Middle frontal gyrus (tissue), 1 donor: ENCODE measurements at regions not wholly inside any gene's neighbourhood (a gene's known extent, or its start where the extent isn't known, plus 50 kb on each side); places are given as distances from the start of the nearest gene placed in this dataset.
"Not testable (repeated sequence)": the region's sequence is repeated elsewhere in the genome, so short reads cannot be mapped to it uniquely, and the experiment has no call there.

ENCODE experiments used
- DNase-seq: peaks from one replicate; pipeline ENCODE4 v3.0.0-alpha.2; 2015; ENCODE audit warnings: low spot score; ENCODE audit errors: extremely low spot score

DNA sequence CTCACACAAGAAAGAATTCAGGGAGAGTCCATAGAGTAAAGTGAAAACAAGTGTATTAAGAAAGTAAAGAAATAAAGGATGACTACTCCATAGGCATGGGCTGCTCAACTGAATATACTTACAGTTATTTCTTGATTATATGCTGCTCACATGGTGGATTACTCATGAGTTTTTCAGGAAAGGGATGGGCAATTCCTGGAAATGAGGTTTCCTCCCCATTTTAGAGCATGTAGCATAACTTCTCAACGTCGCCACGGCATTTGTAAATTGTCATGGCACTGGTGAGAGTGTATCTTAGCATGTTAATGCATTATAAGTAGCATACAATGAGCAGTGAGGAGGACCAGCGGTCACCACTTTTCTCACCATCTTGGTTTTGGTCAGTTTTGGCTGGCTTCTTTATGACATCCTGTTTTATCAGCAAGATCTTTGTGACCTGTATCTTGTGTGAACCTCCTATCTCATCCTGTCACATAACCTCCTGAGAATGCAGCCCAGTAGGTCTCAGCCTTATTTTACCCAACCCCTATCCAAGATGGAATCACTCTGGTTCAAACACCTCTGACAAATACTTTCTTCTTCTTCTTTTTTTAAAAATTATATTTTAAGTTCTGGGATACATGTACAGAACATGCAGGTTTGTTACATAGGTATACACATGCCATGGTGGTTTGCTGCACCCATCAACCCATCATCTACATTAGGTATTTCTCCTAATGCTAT lies 849.7 kb downstream of the TBL1XR1 start:
- DNase-seq = no peak

DNA sequence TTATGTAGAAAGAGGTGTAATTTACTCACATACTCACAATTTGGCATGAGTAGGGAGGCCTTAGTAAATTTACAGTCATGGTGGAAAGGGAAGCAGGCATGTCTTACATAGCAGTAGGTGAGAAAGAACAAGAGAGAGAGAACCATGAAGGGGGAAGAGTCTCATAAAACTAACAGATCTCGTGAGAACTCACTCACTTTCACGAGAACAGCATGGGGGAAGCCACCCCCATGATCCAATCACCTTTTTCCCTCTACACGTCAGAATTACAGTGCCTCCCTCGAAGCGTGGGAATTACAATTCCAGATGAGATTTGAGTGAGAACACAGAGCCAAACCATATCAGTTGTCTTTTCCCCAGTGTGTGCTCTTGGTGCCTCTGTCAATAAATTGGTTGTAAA lies 855.3 kb downstream of the TBL1XR1 start:
- no peak for DNase-seq

DNA sequence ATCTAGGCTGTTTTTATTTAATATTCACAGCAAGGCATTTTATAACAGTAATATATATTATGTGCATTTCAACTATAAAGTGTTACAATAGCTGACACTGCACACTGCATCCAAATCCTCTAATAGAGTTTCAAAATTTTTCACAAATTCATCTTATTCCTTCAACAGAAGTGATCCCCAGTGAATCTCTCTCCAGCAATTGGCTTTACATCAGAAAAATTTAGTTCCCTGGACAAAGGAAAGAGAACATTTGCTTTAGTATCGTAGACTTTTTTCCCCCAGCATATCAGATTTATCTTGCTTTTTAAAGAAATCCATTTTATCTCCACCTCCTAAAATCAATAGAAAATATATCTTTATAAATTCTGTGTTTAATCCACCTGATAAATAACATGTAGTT lies 868.6 kb downstream of the TBL1XR1 start:
- no peak for DNase-seq

DNA sequence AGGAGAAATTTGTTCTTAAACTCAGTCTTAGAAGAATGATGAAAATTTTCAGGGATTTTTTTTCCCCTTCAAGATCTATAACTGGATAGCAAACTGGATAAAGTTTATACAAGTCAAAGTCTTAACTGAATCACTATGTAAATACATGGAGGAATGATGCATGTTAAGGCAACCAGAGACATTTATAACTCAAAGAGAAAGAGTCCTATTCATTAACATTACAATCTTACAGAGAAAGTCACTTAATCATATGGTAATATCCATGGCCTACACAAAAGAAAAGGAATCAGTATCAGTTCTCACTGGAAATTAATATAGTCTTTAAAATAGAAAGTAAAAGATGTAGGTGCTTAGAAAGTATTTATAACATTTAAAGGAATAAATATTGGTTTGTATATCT lies 869.1 kb downstream of the TBL1XR1 start:
- no peak for DNase-seq

DNA sequence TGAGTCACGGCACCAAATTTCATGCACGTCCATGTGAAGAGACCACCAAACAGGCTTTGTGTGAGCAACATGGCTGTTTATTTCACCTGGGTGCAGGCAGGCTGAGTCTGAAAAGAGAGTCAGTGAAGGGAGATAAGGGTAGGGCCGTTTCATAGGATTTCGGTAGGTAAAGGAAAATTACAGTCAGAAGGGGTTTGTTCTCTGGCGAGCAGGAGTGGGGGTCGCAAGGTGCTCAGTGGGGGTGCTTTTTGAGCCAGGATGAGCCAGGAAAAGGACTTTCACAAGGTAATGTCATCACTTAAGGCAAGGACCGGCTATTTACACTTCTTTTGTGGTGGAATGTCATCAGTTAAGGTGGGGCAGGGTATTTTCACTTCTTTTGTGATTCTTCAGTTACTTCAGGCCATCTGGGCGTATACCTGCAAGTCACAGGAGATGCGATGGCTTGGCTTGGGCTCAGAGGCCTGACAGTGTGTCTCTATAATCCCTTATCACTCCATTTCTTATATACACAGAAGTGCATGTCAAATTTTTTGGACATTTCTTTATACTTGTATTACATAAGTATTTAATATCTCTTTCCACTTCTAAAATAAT lies 870.3 kb downstream of the TBL1XR1 start:
- not testable (repeated sequence) for DNase-seq

DNA sequence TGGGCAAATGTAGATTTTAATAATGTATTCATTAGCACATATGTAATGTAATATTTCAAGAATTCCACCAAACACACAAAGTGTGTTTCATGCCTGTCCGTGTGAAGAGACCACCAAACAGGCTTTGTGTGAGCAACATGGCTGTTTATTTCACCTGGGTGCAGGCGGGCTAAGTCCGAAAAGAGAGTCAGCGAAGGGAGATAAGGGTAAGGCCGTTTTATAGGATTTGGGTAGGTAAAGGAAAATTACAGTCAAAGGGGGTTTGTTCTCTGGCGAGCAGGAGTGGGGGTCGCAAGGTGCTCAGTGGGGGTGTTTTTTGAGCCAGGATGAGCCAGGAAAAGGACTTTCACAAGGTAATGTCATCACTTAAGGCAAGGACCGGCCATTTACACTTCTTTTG lies 875.8 kb downstream of the TBL1XR1 start:
- DNase-seq = not testable (repeated sequence)

DNA sequence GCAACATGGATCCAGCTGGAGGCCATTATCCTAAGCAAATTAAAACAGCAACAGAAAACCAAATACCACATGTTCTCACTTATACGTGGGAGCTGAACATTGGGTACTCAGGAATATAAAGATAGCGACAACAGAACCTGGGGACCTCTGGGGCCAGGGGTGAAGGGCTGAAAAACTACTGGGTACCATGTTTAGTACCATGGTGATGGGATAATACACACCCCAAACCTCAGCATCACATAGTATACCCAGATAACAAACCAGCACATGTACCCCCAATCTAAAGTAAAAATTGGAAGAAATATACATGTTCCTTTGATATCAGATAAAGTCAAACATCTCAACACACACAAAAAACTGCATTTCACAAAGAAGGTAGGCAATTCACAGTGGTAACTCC lies 876.2 kb downstream of the TBL1XR1 start:
- no peak for DNase-seq

DNA sequence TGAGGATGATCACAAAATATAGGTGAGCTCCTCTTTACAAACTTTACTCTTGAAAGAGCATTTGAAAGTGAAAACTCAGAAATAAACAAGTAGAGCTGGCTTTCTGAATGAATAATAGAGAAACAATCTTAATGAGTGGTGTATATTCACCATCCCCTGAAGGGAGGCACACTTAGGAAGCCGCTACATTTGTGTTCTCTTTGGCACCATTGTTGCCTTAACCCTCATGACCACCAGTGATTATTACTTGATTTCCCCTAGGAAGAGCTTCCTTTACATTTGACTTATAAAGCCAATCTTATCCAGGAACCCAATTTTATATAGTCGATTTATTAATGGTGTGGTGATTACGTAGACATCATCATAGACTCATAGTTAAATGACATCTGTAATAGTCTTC lies 883.9 kb downstream of the TBL1XR1 start:
- DNase-seq = no peak

DNA sequence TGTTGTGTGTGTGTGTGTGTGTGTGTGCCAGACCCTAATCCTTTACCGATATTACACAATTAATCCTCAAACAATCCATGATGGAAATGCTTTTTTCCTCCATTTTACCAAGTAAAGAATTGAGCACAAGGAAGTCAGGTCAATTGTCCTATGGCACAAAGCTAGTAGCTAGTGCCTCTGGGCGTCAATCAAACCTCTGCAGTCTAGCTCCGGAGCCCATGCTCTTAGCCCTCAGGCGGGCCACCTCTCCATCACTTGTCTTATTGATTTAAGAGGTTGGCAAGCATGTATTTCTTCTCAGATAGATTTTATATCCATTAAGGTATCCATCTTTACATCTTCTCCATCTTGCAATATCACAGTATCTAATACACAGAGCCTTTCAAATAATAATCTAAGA lies 886.6 kb downstream of the TBL1XR1 start:
- no peak for DNase-seq

DNA sequence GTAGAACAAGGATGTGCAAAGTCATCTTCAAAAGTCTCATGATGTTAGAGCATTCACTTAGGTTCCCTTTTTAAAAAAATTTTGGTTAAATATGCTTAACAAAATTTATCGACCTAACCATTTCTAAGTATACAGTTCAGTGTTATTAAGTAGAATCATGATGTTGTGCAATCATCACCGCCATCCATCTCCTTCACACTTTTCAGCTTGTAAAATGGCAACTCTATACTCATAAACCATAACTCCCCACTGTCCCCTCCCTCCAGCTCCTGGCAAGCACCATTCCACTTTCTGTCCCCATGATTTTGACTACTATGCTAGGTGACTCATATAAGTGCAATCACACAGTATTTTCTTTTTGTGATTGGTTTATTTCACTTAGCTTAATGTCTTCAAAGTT lies 895.0 kb downstream of the TBL1XR1 start:
- DNase-seq = no peak

DNA sequence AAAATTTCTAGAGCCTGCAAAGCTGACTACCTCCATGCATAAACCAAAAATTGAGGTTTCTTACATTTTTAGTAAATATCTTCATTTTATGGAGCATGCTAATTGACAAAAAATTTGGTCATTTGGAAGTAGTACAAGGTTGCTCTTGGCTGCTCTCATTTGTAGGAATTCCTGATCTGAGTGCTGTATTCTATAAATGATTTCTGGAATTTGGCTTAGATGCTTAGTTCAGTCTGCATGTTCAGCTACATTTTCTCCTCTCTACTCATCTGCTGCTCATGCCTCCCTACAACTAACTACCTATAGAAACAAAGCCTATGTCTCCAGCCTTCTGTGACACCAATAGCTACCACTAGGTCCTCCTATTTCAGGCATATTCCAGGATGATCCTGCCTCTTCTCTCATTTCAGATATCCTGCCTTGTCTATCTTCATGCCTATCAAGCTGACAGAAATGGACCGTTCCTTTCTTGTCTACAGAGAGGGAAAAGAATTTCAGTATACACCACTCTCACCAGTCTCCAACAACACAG lies 901.1 kb downstream of the TBL1XR1 start:
- DNase-seq = no peak

DNA sequence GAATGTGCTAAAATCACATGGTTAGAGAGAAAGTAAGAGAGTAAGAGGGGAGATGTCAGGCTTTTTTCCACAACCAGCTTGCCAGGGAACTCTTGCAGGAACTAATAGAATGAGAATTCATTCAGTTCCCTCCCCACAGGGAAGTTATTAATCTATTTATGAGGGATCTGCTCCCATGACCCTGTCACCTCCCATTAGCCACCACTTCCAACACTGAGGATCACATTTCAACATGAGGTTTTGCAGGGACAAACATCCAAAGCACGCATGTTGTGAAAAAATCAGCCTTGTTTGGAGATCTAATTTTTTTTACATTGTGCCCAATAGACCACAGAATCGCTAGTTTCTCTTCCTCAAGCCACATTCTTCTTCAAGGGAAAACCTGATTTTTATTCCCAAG lies 904.0 kb downstream of the TBL1XR1 start:
- no peak for DNase-seq

DNA sequence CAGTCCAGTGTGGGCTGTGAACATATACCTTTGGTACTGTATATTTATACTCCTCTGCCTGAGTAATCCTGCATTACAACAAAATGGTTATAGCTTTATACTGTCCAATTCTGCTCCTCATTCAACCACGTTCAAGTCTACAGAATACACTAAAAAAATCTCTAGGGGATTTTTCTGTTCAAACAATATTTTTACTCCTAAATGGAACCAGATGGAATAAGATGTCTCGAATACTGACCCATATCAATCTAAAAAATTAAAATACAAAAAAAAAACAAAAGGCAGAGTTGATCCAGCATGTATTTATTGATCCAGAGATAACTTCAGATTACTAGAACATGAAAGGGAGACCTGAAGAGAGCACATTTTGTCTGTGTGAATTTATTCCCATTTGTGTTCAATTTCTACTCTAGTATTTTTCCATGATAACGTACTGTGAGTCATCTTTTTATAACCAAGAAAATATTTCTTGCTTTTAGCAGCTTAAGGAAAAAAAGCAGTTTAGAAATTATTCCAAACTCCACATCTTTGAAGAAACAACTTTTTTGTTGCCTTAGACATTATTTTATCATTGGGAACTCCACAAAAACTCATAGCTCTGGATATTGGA lies 910.7 kb downstream of the TBL1XR1 start:
- DNase-seq = no peak

DNA sequence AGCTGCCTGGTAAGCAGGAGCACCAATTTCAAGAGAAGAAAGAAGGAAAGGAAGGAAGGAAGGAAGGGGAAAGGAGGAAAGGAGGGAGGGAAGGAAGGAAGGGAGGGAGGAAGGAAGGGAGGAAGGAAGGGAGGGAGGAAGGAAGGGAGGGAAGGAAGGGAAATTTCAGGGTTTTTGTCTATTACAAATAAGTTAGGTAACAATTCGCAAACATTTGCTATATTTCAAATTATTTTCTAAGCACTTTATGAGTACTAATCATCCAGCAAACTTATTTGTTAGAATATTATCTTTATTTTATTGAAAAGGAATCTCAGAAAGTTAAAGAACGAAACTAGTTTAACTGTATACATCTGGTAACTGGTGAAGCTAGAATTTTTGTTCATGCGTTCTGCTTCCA lies 921.7 kb downstream of the TBL1XR1 start:
- DNase-seq = no peak

DNA sequence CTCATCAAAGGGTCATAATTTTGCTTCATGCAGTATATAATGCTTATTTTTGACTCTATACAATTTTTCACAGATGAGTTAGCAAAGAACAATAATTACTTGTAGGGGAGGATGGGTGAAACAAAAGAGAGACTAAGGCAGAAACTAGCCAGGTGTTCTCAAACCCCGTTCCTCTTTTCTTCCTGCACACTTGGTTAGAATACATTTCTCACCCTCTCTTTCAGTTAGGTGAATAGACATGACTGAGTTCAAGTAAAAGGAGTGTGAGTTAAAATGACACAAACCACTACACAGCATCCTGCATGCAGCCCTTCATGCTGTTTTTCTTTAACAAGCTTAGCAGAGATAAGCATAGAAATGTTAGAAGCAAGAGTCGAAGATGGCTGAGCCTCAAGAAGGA lies 922.2 kb downstream of the TBL1XR1 start:
- DNase-seq = no peak

DNA sequence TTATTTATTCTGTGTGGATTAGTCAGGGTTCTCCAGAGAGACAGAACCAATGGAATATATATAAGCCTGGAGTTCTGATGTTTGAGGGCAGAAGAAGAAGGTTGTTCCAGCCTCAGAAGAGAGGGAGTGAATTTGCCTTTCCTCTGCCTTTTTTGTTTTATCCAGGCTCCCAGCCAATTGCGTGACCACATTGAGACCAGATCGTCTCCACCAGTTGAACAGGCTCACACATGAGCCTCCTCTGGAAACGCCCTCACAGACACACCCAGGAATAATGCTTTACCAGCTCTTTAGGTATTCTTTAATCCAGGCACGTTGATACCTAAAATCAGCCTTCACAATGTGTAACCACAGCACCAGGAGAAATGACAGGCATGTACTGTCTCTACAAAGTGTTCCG lies 923.1 kb downstream of the TBL1XR1 start:
- no peak for DNase-seq

DNA sequence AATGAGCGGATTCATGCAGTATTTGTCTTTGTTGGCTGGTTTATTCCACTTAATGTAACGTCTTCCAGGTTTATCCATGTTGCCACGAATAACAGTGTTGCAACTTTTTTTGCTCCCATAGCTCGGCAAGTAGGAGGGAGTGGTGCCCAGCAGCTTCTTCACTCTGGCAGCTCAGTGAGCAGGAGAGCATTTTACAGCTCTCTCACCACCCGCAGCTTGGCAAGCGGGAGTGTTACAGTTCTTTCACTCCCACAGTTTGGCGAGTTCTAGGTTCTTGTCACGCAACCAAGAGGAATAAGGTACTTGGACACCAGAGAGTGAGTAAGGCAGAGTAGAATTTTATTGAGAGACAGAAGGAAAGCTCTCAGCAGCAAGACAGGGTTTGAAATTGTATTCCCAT lies 935.2 kb downstream of the TBL1XR1 start:
- DNase-seq = no peak

DNA sequence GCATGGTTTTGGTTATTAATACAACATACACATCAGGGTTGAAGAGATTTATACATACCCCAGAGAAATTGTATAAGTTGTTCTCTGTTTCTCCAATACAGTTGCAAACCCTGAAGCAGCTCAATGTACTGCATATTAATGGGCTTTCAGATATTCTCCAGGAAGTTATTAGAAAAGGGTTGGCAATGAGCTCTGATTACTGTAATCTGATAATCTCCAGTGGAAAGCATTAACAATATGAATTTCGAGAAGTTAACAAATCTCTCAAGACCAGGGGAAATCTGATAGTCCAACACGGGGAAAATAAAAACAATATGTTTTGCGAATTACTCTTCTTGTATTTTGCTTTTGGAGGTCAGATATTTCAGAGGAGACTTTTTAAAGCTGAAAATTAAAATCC lies 950.1 kb downstream of the TBL1XR1 start:
- no peak for DNase-seq

DNA sequence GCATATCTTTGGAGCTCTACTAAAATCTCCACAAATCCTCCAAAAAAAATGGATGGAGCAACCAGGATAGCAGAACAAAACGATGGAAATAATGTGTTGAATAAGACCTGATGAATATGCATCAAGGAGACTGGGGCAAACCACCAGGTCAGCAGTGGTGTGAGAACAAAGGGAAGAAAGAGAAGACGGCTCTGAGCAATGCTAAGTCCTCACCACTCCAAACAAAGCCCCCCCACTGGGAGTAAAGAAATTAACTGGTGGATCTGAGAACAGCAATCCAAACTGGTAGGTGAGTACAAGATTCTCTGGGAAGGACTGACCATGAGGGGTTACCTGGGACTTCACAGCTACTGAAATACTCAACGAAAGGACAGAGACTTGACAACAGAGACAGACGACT lies 977.3 kb downstream of the TBL1XR1 start:
- no peak for DNase-seq

DNA sequence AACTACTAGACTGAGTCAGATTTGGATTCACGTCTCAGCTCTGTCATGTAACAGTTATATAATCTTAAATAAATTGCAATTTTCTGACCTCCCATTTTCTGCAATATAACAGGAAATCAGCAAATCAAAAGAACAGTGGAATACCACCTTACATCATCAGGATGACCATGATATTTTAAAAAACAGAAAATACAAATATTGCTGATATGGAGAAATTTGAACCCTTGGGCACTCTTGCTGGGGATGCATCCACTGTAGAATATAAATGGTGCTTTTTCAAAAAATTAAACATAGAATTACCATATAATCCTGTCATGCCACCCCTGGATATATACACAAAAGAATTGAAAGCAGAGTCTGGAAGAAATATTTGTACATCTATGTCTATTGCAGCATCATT lies 982.5 kb downstream of the TBL1XR1 start:
- no peak for DNase-seq

DNA sequence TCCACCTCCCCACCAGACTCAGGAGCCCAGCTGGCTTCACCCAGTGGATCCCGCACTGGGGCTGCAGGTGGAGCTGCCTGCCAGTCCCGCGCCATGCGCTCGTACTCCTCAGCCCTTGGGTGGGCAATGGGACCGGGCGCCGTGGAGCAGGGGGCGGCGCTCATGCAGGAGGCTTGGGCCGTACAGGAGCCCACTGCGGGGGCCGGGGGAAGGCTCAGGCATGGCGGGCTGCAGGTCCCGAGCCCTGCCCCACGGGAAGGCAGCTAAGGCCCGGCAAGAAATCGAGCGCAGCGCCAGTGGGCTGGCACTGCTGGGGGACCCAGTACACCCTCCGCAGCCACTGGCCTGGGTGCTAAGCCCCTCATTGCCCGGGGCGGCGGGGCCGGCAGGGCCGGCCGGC lies 984.0 kb downstream of the TBL1XR1 start:
- not testable (repeated sequence) for DNase-seq

DNA sequence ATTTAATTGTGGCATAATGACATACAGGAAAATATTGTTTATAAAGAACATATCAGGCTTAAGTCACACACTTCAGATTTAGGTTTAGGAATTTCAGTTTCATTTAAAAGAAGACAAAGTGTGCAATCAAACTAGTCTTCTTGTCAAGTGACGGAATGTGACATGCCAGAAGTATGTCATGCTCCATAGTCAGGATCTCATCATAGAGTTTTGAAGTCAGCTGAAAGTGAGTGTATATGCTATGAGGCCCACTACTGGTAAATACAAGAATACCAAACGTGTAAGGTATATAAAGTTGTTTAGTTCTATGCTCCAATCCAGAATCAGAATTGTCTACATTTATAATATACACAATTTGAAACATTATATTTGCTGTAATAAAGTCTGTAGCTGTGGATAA lies 988.4 kb downstream of the TBL1XR1 start:
- DNase-seq = no peak

DNA sequence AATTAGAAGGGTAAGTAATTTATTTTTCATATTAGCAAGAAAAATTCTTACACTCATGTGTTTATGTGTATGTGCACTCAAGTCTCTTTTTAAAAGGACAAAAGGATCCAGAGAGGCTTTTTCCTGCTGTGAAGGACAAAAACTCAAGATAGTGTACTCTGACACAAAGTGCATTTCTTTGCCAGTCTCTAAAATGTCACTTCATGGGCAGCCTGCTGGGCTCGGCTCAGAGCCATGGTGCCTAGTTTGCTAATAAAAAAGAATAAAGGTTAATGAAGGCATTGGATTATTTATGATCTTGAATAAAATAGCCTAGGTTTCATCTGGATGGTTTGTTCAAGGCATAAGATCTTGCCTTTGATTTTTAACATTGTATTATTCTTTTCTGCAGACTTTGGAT lies 989.0 kb downstream of the TBL1XR1 start:
- no peak for DNase-seq
